H1 (cell line): ENCODE measurements at regions not wholly inside any gene's neighbourhood (a gene's known extent, or its start where the extent isn't known, plus 50 kb on each side); places are given as distances from the start of the nearest gene placed in this dataset.

Experiments
- CTCF ChIA-PET: fragments of 300-600 bp; sonication (Branson Sonifier 250); formaldehyde crosslinking; loops from one replicate; lab custom pipeline; 2021; ENCODE audit not compliant: partially characterized antibody; lab: Charles Lee
- POLR2A ChIA-PET: fragments of 300-600 bp; sonication (Branson Sonifier 250); formaldehyde crosslinking; loops from one replicate; lab custom pipeline; 2021; ENCODE audit warnings: inconsistent platforms; ENCODE audit not compliant: partially characterized antibody; lab: Charles Lee
- DNase-seq, 2 experiments: peaks; one replicate each; pipeline versions ENCODE4 v3.0.0 to v3.0.0-alpha.2; 2010 to 2022; ENCODE audit warnings: low spot score in 2 of 2, low read depth in 1 of 2, mixed read lengths in 1 of 2
- FAIRE-seq: peaks from 2 replicates; lab custom pipeline; 2011; peaks lifted over from hg19 to GRCh38; lab: Jason Lieb, UNC
- H2AFZ ChIP-seq: 2 replicates; pipeline ENCODE4 v1.8.1; 2012; ENCODE audit warnings: low read length, inconsistent platforms
- H2AK5ac ChIP-seq: 2 replicates; pipeline ENCODE4 v1.6.1; 2013; ENCODE audit warnings: low read depth, low read length
- H2BK120ac ChIP-seq: replicated peaks from 2 replicates; pipeline ENCODE3; 2013; ENCODE audit warnings: low read depth, low read length, inconsistent platforms
- H2BK12ac ChIP-seq: 2 replicates; pipeline ENCODE4 v1.6.1; 2013; ENCODE audit warnings: low read depth, low read length
- H2BK15ac ChIP-seq: 2 replicates; pipeline ENCODE4 v1.6.1; 2013; ENCODE audit warnings: low read length
- H2BK20ac ChIP-seq: 2 replicates; pipeline ENCODE4 v1.6.1; 2013; ENCODE audit warnings: low read length
- H2BK5ac ChIP-seq: 2 replicates; pipeline ENCODE4 v1.6.1; 2013; ENCODE audit warnings: low read depth, low read length
- H3K14ac ChIP-seq: 2 replicates; pipeline ENCODE4 v1.6.1; 2013; ENCODE audit warnings: inconsistent platforms; ENCODE audit not compliant: insufficient read length
- H3K18ac ChIP-seq: 2 replicates; pipeline ENCODE4 v1.6.1; 2013; ENCODE audit warnings: low read length; ENCODE audit errors: extremely low read depth
- H3K23ac ChIP-seq: 2 replicates; pipeline ENCODE4 v1.6.1; 2013; ENCODE audit warnings: inconsistent platforms; ENCODE audit not compliant: insufficient read length
- H3K23me2 ChIP-seq: 2 replicates; pipeline ENCODE4 v1.6.1; 2013; ENCODE audit warnings: low read depth, low read length
- H3K27ac ChIP-seq: 2 replicates; pipeline ENCODE4 v1.6.1; 2011; ENCODE audit warnings: low read depth, low read length, inconsistent platforms
- H3K27me3 ChIP-seq, 4 experiments: replicated peaks in 1 of 4; 1 replicate in 1 of 4; 2 replicates in 3 of 4; pipeline versions ENCODE4 v1.6.1 to v1.8.1; 2011 to 2013; ENCODE audit warnings: low read length in 3 of 4, mild to moderate bottlenecking in 3 of 4, inconsistent platforms in 2 of 4, mixed read lengths in 2 of 4, moderate library complexity in 1 of 4; ENCODE audit not compliant: control insufficient read depth in 3 of 4, insufficient read depth in 3 of 4; ENCODE audit errors: extremely low read depth in 1 of 4
- H3K36me3 ChIP-seq, 4 experiments: 2 replicates each; pipeline versions ENCODE4 v1.6.1 to v1.8.1; 2011 to 2013; ENCODE audit warnings: mild to moderate bottlenecking in 4 of 4, low read length in 3 of 4, moderate library complexity in 2 of 4, control low read depth in 1 of 4, inconsistent platforms in 1 of 4; ENCODE audit not compliant: insufficient read depth in 4 of 4, control insufficient read depth in 2 of 4
- H3K4ac ChIP-seq: replicated peaks from 2 replicates; pipeline ENCODE3; 2013; ENCODE audit warnings: low read length, low read depth, mixed read lengths, inconsistent platforms; ENCODE audit not compliant: insufficient read length
- H3K4me1 ChIP-seq, 4 experiments: replicated peaks in 1 of 4; 1 replicate in 1 of 4; 2 replicates in 3 of 4; pipeline versions ENCODE4 v1.6.1 to v1.8.1; 2011 to 2013; ENCODE audit warnings: low read length in 3 of 4, inconsistent platforms in 2 of 4, mixed read lengths in 1 of 4; ENCODE audit not compliant: insufficient read depth in 4 of 4, control insufficient read depth in 3 of 4
- H3K4me2 ChIP-seq, 2 experiments: 2 replicates each; pipeline versions ENCODE4 v1.6.1 to v1.8.1; 2011 to 2013; ENCODE audit warnings: low read depth in 2 of 2, low read length in 2 of 2, control low read depth in 1 of 2, inconsistent platforms in 1 of 2, mild to moderate bottlenecking in 1 of 2; ENCODE audit not compliant: insufficient read depth in 1 of 2
- H3K4me3 ChIP-seq, 4 experiments: fragments of 200-600, 300-600 bp in 1 of 4; sonication (generic), shearing (Covaris generic), sonication (Bioruptor Twin) in 1 of 4; 2 replicates each; pipeline versions ENCODE4 v1.5.1 to v1.8.1; 2011 to 2016; ENCODE audit warnings: low read length in 4 of 4, low read depth in 3 of 4, control low read depth in 2 of 4, inconsistent platforms in 2 of 4, mild to moderate bottlenecking in 2 of 4, mixed read lengths in 1 of 4, moderate library complexity in 1 of 4; ENCODE audit not compliant: insufficient read depth in 2 of 4; ENCODE audit errors: extremely low read depth in 1 of 4
- H3K56ac ChIP-seq: replicated peaks from 2 replicates; pipeline ENCODE3; 2013; ENCODE audit warnings: low read depth, mild to moderate bottlenecking, mixed read lengths, low read length, inconsistent platforms; ENCODE audit not compliant: insufficient read length
- H3K79me1 ChIP-seq: 2 replicates; pipeline ENCODE4 v1.6.1; 2013; ENCODE audit warnings: low read depth, low read length, control low read depth
- H3K79me2 ChIP-seq, 2 experiments: 2 replicates each; pipeline versions ENCODE4 v1.6.1 to v1.8.1; 2012 to 2013; ENCODE audit warnings: low read length in 2 of 2, mild to moderate bottlenecking in 2 of 2, inconsistent platforms in 1 of 2; ENCODE audit not compliant: insufficient read depth in 2 of 2, control insufficient read depth in 1 of 2
- H3K9ac ChIP-seq, 4 experiments: replicated peaks in 1 of 4; 1 replicate in 1 of 4; 2 replicates in 3 of 4; pipeline versions ENCODE4 v1.6.1 to v1.8.1; 2011 to 2013; ENCODE audit warnings: low read depth in 3 of 4, low read length in 3 of 4, control low read depth in 2 of 4, mild to moderate bottlenecking in 2 of 4, moderate library complexity in 2 of 4, inconsistent platforms in 1 of 4; ENCODE audit errors: extremely low read depth in 1 of 4
- H3K9me3 ChIP-seq, 2 experiments: 2 replicates each; pipeline versions ENCODE4 v1.6.1 to v1.8.1; 2012 to 2013; ENCODE audit warnings: mild to moderate bottlenecking in 2 of 2, moderate library complexity in 2 of 2, control low read depth in 1 of 2, inconsistent platforms in 1 of 2, low read depth in 1 of 2, low read length in 1 of 2, mixed read lengths in 1 of 2; ENCODE audit not compliant: insufficient read depth in 2 of 2
- H4K20me1 ChIP-seq, 2 experiments: replicated peaks in 1 of 2; 2 replicates each; pipeline versions ENCODE3 to v1.8.1; 2011 to 2013; ENCODE audit warnings: inconsistent platforms in 2 of 2, low read length in 2 of 2, mild to moderate bottlenecking in 1 of 2; ENCODE audit not compliant: insufficient read depth in 2 of 2, control insufficient read depth in 1 of 2
- H4K5ac ChIP-seq: 2 replicates; pipeline ENCODE4 v1.6.1; 2013; ENCODE audit warnings: low read length, low read depth, mixed read lengths, inconsistent platforms; ENCODE audit not compliant: insufficient read length
- H4K8ac ChIP-seq: 2 replicates; pipeline ENCODE4 v1.8.0; 2013; ENCODE audit warnings: mild to moderate bottlenecking, moderate library complexity, low read length, inconsistent platforms; ENCODE audit not compliant: insufficient read depth; ENCODE audit errors: extremely low read depth
- H4K91ac ChIP-seq: replicated peaks from 2 replicates; pipeline ENCODE3; 2013; ENCODE audit warnings: low read length, mixed read lengths, inconsistent platforms; ENCODE audit not compliant: insufficient read length
- ASH2L ChIP-seq: fragments of 200-600, 300-600 bp; sonication (generic); IDR thresholded peaks from one replicate; pipeline ENCODE4 v1.7.1; 2017; ENCODE audit warnings: low read length
- CBX8 ChIP-seq: fragments of 300-800, 300-1000 bp; sonication (generic); IDR thresholded peaks from 2 replicates; pipeline ENCODE4 v1.7.1; 2016; ENCODE audit warnings: low read depth, low read length, borderline replicate concordance
- CHD2 ChIP-seq: IDR thresholded peaks from 2 replicates; pipeline ENCODE4 v1.6.1; 2012; ENCODE audit warnings: low read length, improper control_type of control experiment
- CTBP2 ChIP-seq: IDR thresholded peaks from 2 replicates; pipeline ENCODE4 v1.7.0; 2011; ENCODE audit warnings: borderline replicate concordance, mild to moderate bottlenecking, moderate library complexity, mixed read lengths, low read length; ENCODE audit not compliant: insufficient read depth, insufficient read length
- E2F6 ChIP-seq: IDR thresholded peaks from 2 replicates; pipeline ENCODE4 v1.6.1; 2012; ENCODE audit warnings: inconsistent platforms
- EGR1 ChIP-seq: IDR thresholded peaks from 2 replicates; pipeline ENCODE4 v1.6.1; 2011; ENCODE audit warnings: low read depth, low read length, borderline replicate concordance
- EZH2 ChIP-seq: fragments of 200-600 bp; sonication (generic); IDR thresholded peaks from 2 replicates; pipeline ENCODE4 v1.7.1; 2012; ENCODE audit warnings: low read depth, mild to moderate bottlenecking, moderate library complexity, low read length, inconsistent platforms; ENCODE audit not compliant: severe bottlenecking
- JUND ChIP-seq: IDR thresholded peaks from 2 replicates; pipeline ENCODE4 v1.6.1; 2011; ENCODE audit warnings: mild to moderate bottlenecking, improper control_type of control experiment, low read length
- KDM1A ChIP-seq: fragments of 200-600, 300-600 bp; sonication (generic); IDR thresholded peaks from 2 replicates; pipeline ENCODE4 v1.7.1; 2016; ENCODE audit warnings: mild to moderate bottlenecking, low read length, borderline replicate concordance
- KDM5A ChIP-seq: fragments of 200-600 bp; IDR thresholded peaks from 2 replicates; pipeline ENCODE4 v1.7.1; 2012; ENCODE audit warnings: mild to moderate bottlenecking, low read length, inconsistent platforms, mixed read lengths
- MAFK ChIP-seq: IDR thresholded peaks from 2 replicates; pipeline ENCODE4 v1.6.1; 2012; ENCODE audit warnings: low read depth, mild to moderate bottlenecking, improper control_type of control experiment, low read length
- RFX5 ChIP-seq: IDR thresholded peaks from 2 replicates; pipeline ENCODE4 v1.6.1; 2011; ENCODE audit warnings: low read depth, low read length, improper control_type of control experiment, borderline replicate concordance
- SP2 ChIP-seq: IDR thresholded peaks from 2 replicates; pipeline ENCODE4 v1.6.1; 2012; ENCODE audit warnings: mild to moderate bottlenecking, low read length, inconsistent platforms
- SUZ12 ChIP-seq: fragments of 200-600 bp; sonication (generic); IDR thresholded peaks from 2 replicates; pipeline ENCODE4 v1.6.1; 2012; ENCODE audit warnings: mild to moderate bottlenecking, inconsistent platforms, low read length, moderate library complexity, mixed read lengths
- TAF1 ChIP-seq: IDR thresholded peaks from 2 replicates; pipeline ENCODE4 v1.6.1; 2011; ENCODE audit warnings: mild to moderate bottlenecking, low read depth, low read length
- WGBS, 2 experiments: shearing (Covaris generic) in 1 of 2; methylation state at CpG; one replicate each; pipeline versions ENCODE4 v1.1.6 to v1.1.7; 2013 to 2015; ENCODE audit warnings: low lambda C conversion rate in 2 of 2, mixed read lengths in 2 of 2, inconsistent platforms in 1 of 2, low coverage in 1 of 2, missing lambda C conversion rate in 1 of 2; ENCODE audit not compliant: insufficient replicate concordance in 2 of 2, insufficient coverage in 1 of 2, insufficient read length in 1 of 2; ENCODE audit errors: extremely low coverage in 1 of 2, missing lambda C conversion rate in 1 of 2; 5-methylcytosine and 5-hydroxymethylcytosine counted together

GRCh38 chr4:135741583-135741982, 1540.0 kb upstream of the PABPC4L start:
- H3K27ac ChIP-seq: no peak overlapping the region
- no peaks in the 10 kb centered on the region for H3K79me2 ChIP-seq
- H4K5ac ChIP-seq: no peak overlapping the region
- CTCF ChIA-PET: no interaction called here
- no peaks in the 10 kb centered on the region for H3K36me3 ChIP-seq
- no peak overlapping the region for H3K56ac ChIP-seq
- H2AK5ac ChIP-seq: no peak overlapping the region
- no peak overlapping the region for H2BK120ac ChIP-seq
- no peak overlapping the region for H2BK15ac ChIP-seq
- no peak overlapping the region for H2AFZ ChIP-seq
- no peak overlapping the region for H3K23ac ChIP-seq
- H3K14ac ChIP-seq: no peak overlapping the region
- H3K18ac ChIP-seq: no peak overlapping the region
- H3K4me3 ChIP-seq: no peak overlapping the region
- no peak overlapping the region for H3K4me2 ChIP-seq
- no peaks in the 10 kb centered on the region for H3K27me3 ChIP-seq
- no peak overlapping the region for H2BK20ac ChIP-seq
- no peaks in the 10 kb centered on the region for H4K20me1 ChIP-seq
- no peak overlapping the region for H4K8ac ChIP-seq
- no peak overlapping the region for H3K4ac ChIP-seq
- H4K91ac ChIP-seq: no peak overlapping the region
- WGBS, 2 experiments: 52% methylated on average over 5 of the region's 5 CpGs; no CpG with 5 or more reads in 1 of the 2 experiments
- POLR2A ChIA-PET: no interaction called here
- no peak for DNase-seq
- H3K79me1 ChIP-seq: no peaks in the 10 kb centered on the region
- FAIRE-seq: peak; percentile 60
- H3K9me3 ChIP-seq: no peaks in the 10 kb centered on the region
- no peaks in the 10 kb centered on the region for H3K23me2 ChIP-seq
- H2BK5ac ChIP-seq: no peak overlapping the region
- 0 out of 7 replicates have a peak, but pooled peaks cover 0 to 4% (median 0%) of the 10 kb centered on the region in 4 experiments for H3K4me1 ChIP-seq
- H2BK12ac ChIP-seq: no peak overlapping the region
- H3K9ac ChIP-seq: no peak overlapping the region
- no peak for TF ChIP-seq CBX8
- no peak for TF ChIP-seq KDM5A
- TF ChIP-seq JUND: no peak
- TF ChIP-seq EZH2: no peak
- TF ChIP-seq CTBP2: no peak
- no peak for TF ChIP-seq ASH2L
- TF ChIP-seq EGR1: no peak
- no peak for TF ChIP-seq SUZ12
- TF ChIP-seq CHD2: no peak
- TF ChIP-seq RFX5: no peak
- TF ChIP-seq SP2: no peak
- TF ChIP-seq TAF1: no peak
- TF ChIP-seq KDM1A: no peak
- TF ChIP-seq E2F6: no peak
- TF ChIP-seq MAFK: no peak
